Sigmoid colon (tissue), 4 donors: ENCODE measurements at regions not wholly inside any gene's neighbourhood (a gene's known extent, or its start where the extent isn't known, plus 50 kb on each side); places are given as distances from the start of the nearest gene placed in this dataset.

ENCODE experiments used
- CTCF ChIP-seq, 4 experiments: fragments of 450-650 bp in 3 of 4; fragments of 200-600 bp in 1 of 4; IDR thresholded peaks; one replicate each; pipeline ENCODE4 v1.5.1; 2016 to 2019; ENCODE audit warnings: antibody characterized with exemption in 4 of 4, mild to moderate bottlenecking in 3 of 4, moderate library complexity in 2 of 4
- POLR2A ChIP-seq, 2 donors: fragments of 450-650 bp; IDR thresholded peaks; one replicate each; pipeline ENCODE4 v1.6.1; 2016; ENCODE audit warnings: antibody characterized with exemption in 2 of 2, mild to moderate bottlenecking in 2 of 2, moderate library complexity in 2 of 2
- POLR2AphosphoS5 ChIP-seq, 4 donors: sonication (generic); formaldehyde crosslinking; IDR thresholded peaks; one replicate each; pipeline ENCODE4 v1.6.1; 2017; ENCODE audit warnings: antibody characterized with exemption in 4 of 4

- TF ChIP-seq POLR2A (IDR thresholded peaks at IDR 0.05): no peak
- TF ChIP-seq CTCF (IDR thresholded peaks at IDR 0.05): no peak
- TF ChIP-seq POLR2AphosphoS5 (IDR thresholded peaks at IDR 0.05): no peak
These were observed 911.8 kb downstream of the EPHA7 start for GRCh38 chr6:92507552-92507951.
